Omental fat pad (tissue), 3 donors: ENCODE measurements at regions not wholly inside any gene's neighbourhood (a gene's known extent, or its start where the extent isn't known, plus 50 kb on each side); places are given as distances from the start of the nearest gene placed in this dataset.

Experiments
- ATAC-seq: fragments of 150-250 bp; one replicate; pipeline ENCODE4 v1.9.1; 2016; ENCODE audit warnings: mild to moderate bottlenecking, moderate library complexity; ENCODE audit not compliant: low FRiP score
- DNase-seq: peaks from one replicate; pipeline ENCODE4 v3.0.0-alpha.2; 2019; ENCODE audit warnings: low spot score
- CTCF ChIP-seq, 3 donors: fragments of 450-650 bp; IDR thresholded peaks; one replicate each; pipeline ENCODE4 v1.5.1; 2016 to 2017; ENCODE audit warnings: antibody characterized with exemption in 3 of 3, mild to moderate bottlenecking in 3 of 3, moderate library complexity in 2 of 3

GRCh38 chr9:75700252-75700640, 190.2 kb upstream of the PCSK5 start:
- DNase-seq (no peak), ATAC-seq (no peak)
- TF ChIP-seq CTCF (IDR thresholded peaks at IDR 0.05), result no peak

- ATAC-seq (no peak), DNase-seq (no peak)
- TF ChIP-seq CTCF (IDR thresholded peaks at IDR 0.05), result no peak
These were observed 183.3 kb upstream of the PCSK5 start for GRCh38 chr9:75707191-75707590.

GRCh38 chr9:75709698-75710097, 180.8 kb upstream of the PCSK5 start:
- no peak for TF ChIP-seq CTCF (IDR thresholded peaks at IDR 0.05)
- DNase-seq (no peak), ATAC-seq (no peak)

- TF ChIP-seq CTCF (IDR thresholded peaks at IDR 0.05), result no peak
- no peak for ATAC-seq
These were observed 177.8 kb upstream of the PCSK5 start for GRCh38 chr9:75712700-75713099.

GRCh38 chr9:75713335-75713734, 177.1 kb upstream of the PCSK5 start:
- TF ChIP-seq CTCF (IDR thresholded peaks at IDR 0.05), result no peak
- DNase-seq, result no peak
- ATAC-seq, result no peak

More at GRCh38 chr9:75712700-75713099, 177.8 kb upstream of the PCSK5 start:
- DNase-seq, result no peak

GRCh38 chr9:75715360-75715759, 175.1 kb upstream of the PCSK5 start:
- ATAC-seq (no peak), DNase-seq (no peak)
- no peak for TF ChIP-seq CTCF (IDR thresholded peaks at IDR 0.05)

GRCh38 chr9:75718677-75719076, 171.8 kb upstream of the PCSK5 start:
- TF ChIP-seq CTCF (IDR thresholded peaks at IDR 0.05), result no peak
- no peak for ATAC-seq
- no peak for DNase-seq
